ENCODE measurements at regions not wholly inside any gene's neighbourhood (a gene's known extent, or its start where the extent isn't known, plus 50 kb on each side); places are given as distances from the start of the nearest gene placed in this dataset.

- ATAC-seq (no peak), FAIRE-seq (no peak), DNase-seq (ENCODE audit: low read depth in 1 of 2, low spot score in 1 of 2) (no peak)
- CTCF ChIA-PET: interaction anchor here (1.6 kb wide), 1 partner anchor 13 kb away, joined by 3 read pairs; no protein-coding TSS in a partner anchor
- Histone ChIP-seq H3K4me2 (no peak overlapping the region), H3K27ac (no peak overlapping the region; a peak in 1 of 6 replicates), H3K4me3 (no peak overlapping the region), H3K9me3 (no peaks in the 10 kb centered on the region), H3K4me1 (peaks cover 7% of the 10 kb centered on the region; the same call in 2 of the 3 replicates)
- POLR2A ChIA-PET: interaction anchor here (0.7 kb wide), 2 partner anchors 19 to 574 kb away, joined by 3 to 4 read pairs; no protein-coding TSS in a partner anchor
- 84% methylated on average over 28 of the region's 28 CpGs for WGBS (ENCODE audit: missing lambda C conversion rate)
- no peak for TF ChIP-seq EP300 (IDR thresholded peaks at IDR 0.05)
- no peak for TF ChIP-seq MYC (IDR thresholded peaks at IDR 0.05; ENCODE audit: borderline replicate concordance, low read length)
Measured at GRCh38 chr7:101699881-101700823, 71.1 kb upstream of the MYL10 start.

- WGBS (ENCODE audit: missing lambda C conversion rate): 89% methylated on average over 12 of the region's 13 CpGs
- ATAC-seq (no peak), FAIRE-seq (no peak), DNase-seq (ENCODE audit: low read depth in 1 of 2, low spot score in 1 of 2) (no peak)
- H3K4me3 ChIP-seq: no peak overlapping the region
- ChIA-PET CTCF (interaction anchor here (0.7 to 2.0 kb wide), 5 partner anchors 12 to 42 kb away, joined by 3 to 9 read pairs (median 3); no protein-coding TSS in a partner anchor), POLR2A (interaction anchor here (0.7 kb wide), 1 partner anchor 109 kb away, joined by 4 read pairs; no protein-coding TSS in a partner anchor)
- no peaks in the 10 kb centered on the region for H3K9me3 ChIP-seq
- H3K27ac ChIP-seq: no peak overlapping the region
- H3K4me1 ChIP-seq: peaks cover 7% of the 10 kb centered on the region; the same call in 2 of the 3 replicates
- no peak overlapping the region for H3K4me2 ChIP-seq
- TF ChIP-seq EHMT2 (IDR thresholded peaks at IDR 0.05; ENCODE audit: low read depth): no peak
Measured at GRCh38 chr7:101701153-101701794, 72.2 kb upstream of the MYL10 start.

- H3K4me1 ChIP-seq: peaks cover 7% of the 10 kb centered on the region; the same call in 2 of the 3 replicates
- H3K4me3 ChIP-seq: no peak overlapping the region
- ChIA-PET POLR2A (interaction anchor here (1.2 kb wide), 1 partner anchor 27 kb away, joined by 5 read pairs; no protein-coding TSS in a partner anchor), CTCF (interaction anchor here (0.8 to 2.0 kb wide), 6 partner anchors 13 to 85 kb away, joined by 3 to 9 read pairs (median 3); no protein-coding TSS in a partner anchor)
- H3K9me3 ChIP-seq: no peaks in the 10 kb centered on the region
- 27% methylated on average over 13 of the region's 13 CpGs for WGBS (ENCODE audit: missing lambda C conversion rate)
- FAIRE-seq (no peak), DNase-seq (ENCODE audit: low read depth in 1 of 2, low spot score in 1 of 2) (peak; percentile 49 to 60), ATAC-seq (peak; percentile 70 to 83; a peak in 4 of 6 replicates)
- H3K27ac ChIP-seq: no peak overlapping the region
- peak overlapping the region; percentile 22 for H3K4me2 ChIP-seq
- TF ChIP-seq HMGXB4 (CRISPR knock-in tag; IDR thresholded peaks at IDR 0.05; ENCODE audit: borderline replicate concordance): no peak
- TF ChIP-seq FOSL2 (IDR thresholded peaks at IDR 0.05): no peak
- TF ChIP-seq FOSL2 (CRISPR knock-in tag; IDR thresholded peaks at IDR 0.05): peak; percentile 22; the same call in 1 of the 2 replicates
- TF ChIP-seq ESRRA (IDR thresholded peaks at IDR 0.05; ENCODE audit: borderline replicate concordance, low read length): no peak
- TF ChIP-seq RAD21 (conservative IDR thresholded peaks at IDR 0.05 in 1 of 2, IDR thresholded peaks at IDR 0.05 in 1 of 2): no peak
- TF ChIP-seq PBX3 (IDR thresholded peaks at IDR 0.05): no peak
- no peak for TF ChIP-seq EP300 (IDR thresholded peaks at IDR 0.05)
- peak; percentile 98 for TF ChIP-seq ZFP36 (IDR thresholded peaks at IDR 0.05; ENCODE audit: borderline replicate concordance, partially characterized antibody)
Measured at GRCh38 chr7:101702362-101702850, 73.3 kb upstream of the MYL10 start.

- ATAC-seq: no peak
- CTCF ChIA-PET: interaction anchor here (0.7 kb wide), 1 partner anchor 10 kb away, joined by 3 read pairs; no protein-coding TSS in a partner anchor
- TF ChIP-seq BCL3 (IDR thresholded peaks at IDR 0.05): no peak
- TF ChIP-seq REST (IDR thresholded peaks at IDR 0.05): no peak
- TF ChIP-seq MAZ (IDR thresholded peaks at IDR 0.05; ENCODE audit: borderline replicate concordance, low read depth, low read length): no peak
- no peak for TF ChIP-seq SMC3 (IDR thresholded peaks at IDR 0.05)
- no peak for TF ChIP-seq ZSCAN20 (CRISPR knock-in tag; IDR thresholded peaks at IDR 0.05)
- Histone ChIP-seq H3K4me2 (no peak overlapping the region), H3K4me3 (no peak overlapping the region), H3K27ac (no peak overlapping the region), H3K4me1 (peaks cover 7% of the 10 kb centered on the region; the same call in 2 of the 3 replicates), H3K9me3 (no peaks in the 10 kb centered on the region)
- 45% methylated on average over 3 of the region's 3 CpGs for WGBS (ENCODE audit: missing lambda C conversion rate)
- no peak for FAIRE-seq
- POLR2A ChIA-PET: no interaction called here
- DNase-seq (ENCODE audit: low read depth in 1 of 2, low spot score in 1 of 2): no peak
Measured at GRCh38 chr7:101705331-101705730, 76.2 kb upstream of the MYL10 start.
